HG03159 (cell line): ENCODE measurements at regions not wholly inside any gene's neighbourhood (a gene's known extent, or its start where the extent isn't known, plus 50 kb on each side); places are given as distances from the start of the nearest gene placed in this dataset.

Experiments used
- ATAC-seq: cut with Tn5 transposase; IDR thresholded peaks from one replicate; pipeline ENCODE4 v1.9.1; 2021; ENCODE audit warnings: mild to moderate bottlenecking, moderate library complexity; ENCODE audit not compliant: unreplicated experiment

- no peak for ATAC-seq
Measured at GRCh38 chr12:24069532-24070395, 120.3 kb upstream of the SOX5 start.

GRCh38 chr12:24066865-24067264 is 117.4 kb upstream of the SOX5 start:
- no peak for ATAC-seq

- no peak for ATAC-seq
Measured at GRCh38 chr12:24066097-24066496, 116.6 kb upstream of the SOX5 start.

GRCh38 chr12:24062642-24063245 is 113.3 kb upstream of the SOX5 start:
- ATAC-seq = no peak

- no peak for ATAC-seq
Measured at GRCh38 chr12:24060089-24060488, 110.6 kb upstream of the SOX5 start.

- no peak for ATAC-seq
Measured at GRCh38 chr12:24057920-24058476, 108.5 kb upstream of the SOX5 start.

- ATAC-seq = no peak
Measured at GRCh38 chr12:24055747-24056146, 106.3 kb upstream of the SOX5 start.

- no peak for ATAC-seq
Measured at GRCh38 chr12:24054416-24054815, 104.9 kb upstream of the SOX5 start.

- ATAC-seq = no peak
Measured at GRCh38 chr12:24049728-24050127, 100.3 kb upstream of the SOX5 start.

GRCh38 chr12:24049101-24049500 is 99.6 kb upstream of the SOX5 start:
- ATAC-seq = no peak

GRCh38 chr12:24048446-24048845 is 99.0 kb upstream of the SOX5 start:
- no peak for ATAC-seq

- ATAC-seq = no peak
Measured at GRCh38 chr12:24047326-24047725, 97.9 kb upstream of the SOX5 start.

GRCh38 chr12:24045816-24046257 is 96.4 kb upstream of the SOX5 start:
- no peak for ATAC-seq

- ATAC-seq = no peak
Measured at GRCh38 chr12:24044941-24045703, 95.7 kb upstream of the SOX5 start.

GRCh38 chr12:24042651-24043050 is 93.2 kb upstream of the SOX5 start:
- no peak for ATAC-seq

- ATAC-seq = no peak
Measured at GRCh38 chr12:24039113-24039525, 89.6 kb upstream of the SOX5 start.

- ATAC-seq = no peak
Measured at GRCh38 chr12:24038211-24038997, 88.9 kb upstream of the SOX5 start.

GRCh38 chr12:24036438-24037216 is 87.2 kb upstream of the SOX5 start:
- no peak for ATAC-seq

GRCh38 chr12:24034894-24035293 is 85.4 kb upstream of the SOX5 start:
- no peak for ATAC-seq

GRCh38 chr12:24034160-24034559 is 84.7 kb upstream of the SOX5 start:
- ATAC-seq = no peak
